NCI-H187 treated with DMSO at 0.1 percent for 48 hours (cell line): ENCODE measurements at regions not wholly inside any gene's neighbourhood (a gene's known extent, or its start where the extent isn't known, plus 50 kb on each side); places are given as distances from the start of the nearest gene placed in this dataset.
"Not testable (repeated sequence)": the region's sequence is repeated elsewhere in the genome, so short reads cannot be mapped to it uniquely, and the experiment has no call there.

Experiments
- DNase-seq: peaks from one replicate; lab custom pipeline; 2025; lab: John Stamatoyannopoulos, UW

DNA sequence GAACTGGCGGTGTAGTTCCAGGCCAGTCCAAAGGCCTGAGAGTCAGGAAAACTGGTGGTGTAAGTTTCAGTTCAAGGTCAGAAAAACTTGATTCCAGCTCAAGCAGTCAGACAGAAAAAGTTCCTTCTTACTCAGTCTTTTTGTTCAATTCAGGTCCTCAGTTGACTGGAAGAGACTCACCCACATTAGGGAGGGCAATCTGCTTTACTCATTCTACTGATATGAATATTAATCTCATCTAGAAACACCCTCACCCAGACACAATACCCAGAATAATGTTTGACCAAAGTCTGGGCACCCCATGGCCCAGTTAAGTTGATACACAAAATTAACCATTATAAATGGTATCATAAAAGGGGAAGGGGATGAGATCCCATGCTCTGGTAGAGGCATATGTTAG, 50.1 kb upstream of the LTA4H start:
- DNase-seq, result no peak

DNA sequence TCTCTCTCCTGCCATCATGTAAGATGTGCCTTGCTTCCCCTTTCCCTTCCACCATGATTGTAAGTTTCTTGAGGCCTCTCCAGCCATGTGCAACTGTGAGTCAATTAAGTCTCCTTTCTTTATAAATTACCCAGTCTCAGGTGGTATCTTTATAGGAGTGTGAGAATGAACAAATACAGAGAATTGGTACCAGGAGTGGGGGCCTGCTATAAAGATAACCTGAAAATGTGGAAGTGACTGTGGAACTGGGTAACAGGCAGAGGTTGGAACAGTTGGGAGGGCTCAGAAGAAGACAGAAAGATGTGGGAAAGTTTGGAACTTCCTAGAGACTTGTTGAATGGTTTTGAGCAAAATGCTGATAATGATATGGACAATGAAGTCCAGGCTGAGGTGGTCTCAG, 50.8 kb upstream of the LTA4H start:
- not testable (repeated sequence) for DNase-seq

DNA sequence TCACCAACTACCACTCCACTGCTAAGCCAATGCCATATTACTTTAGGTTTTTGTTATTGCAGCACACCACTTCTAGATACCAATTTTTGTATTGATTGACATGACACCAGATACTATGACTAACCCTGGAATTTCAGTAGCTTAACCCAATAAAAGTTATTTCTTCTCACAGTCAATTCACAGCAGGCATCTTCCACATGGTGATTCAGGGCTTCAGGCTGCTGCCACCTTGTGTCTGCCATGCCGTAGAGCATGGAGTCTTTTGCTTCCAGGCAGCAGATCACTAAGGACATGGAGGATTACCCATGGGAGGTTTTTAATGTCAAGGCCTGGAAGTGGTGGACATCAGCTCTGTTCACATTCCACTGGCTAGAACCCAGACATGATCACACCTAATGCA, 56.4 kb upstream of the LTA4H start:
- DNase-seq, result no peak

DNA sequence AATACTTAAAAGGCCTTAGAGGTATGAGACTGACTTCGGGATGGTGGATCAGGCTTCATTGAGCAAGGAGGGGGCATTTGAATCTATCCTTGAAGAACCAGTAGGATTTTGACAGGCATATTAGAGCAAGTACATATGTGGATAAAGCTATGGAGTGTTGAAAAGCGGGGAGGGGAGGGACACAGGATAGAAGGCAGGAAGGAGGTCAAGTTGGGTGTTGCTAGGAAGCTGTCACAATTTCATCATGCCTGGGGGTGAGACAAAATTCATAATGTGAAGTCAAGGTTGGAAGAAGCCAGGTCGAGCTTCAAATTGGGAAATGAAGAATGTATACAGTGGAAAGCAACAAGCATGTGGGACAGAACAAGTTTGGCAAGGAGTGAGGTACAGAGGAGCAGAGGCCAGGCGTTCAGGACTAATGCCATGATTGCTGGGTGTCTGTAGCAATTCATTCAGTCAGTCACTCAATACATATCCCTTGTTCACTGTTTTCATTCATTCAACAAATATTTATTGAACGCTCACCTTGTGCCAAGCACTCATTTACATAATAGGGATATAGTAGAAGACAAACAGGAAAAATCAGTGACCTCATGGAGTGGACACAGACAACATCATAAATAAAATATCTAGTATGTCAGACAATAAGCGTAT, 58.3 kb upstream of the LTA4H start:
- no peak for DNase-seq

DNA sequence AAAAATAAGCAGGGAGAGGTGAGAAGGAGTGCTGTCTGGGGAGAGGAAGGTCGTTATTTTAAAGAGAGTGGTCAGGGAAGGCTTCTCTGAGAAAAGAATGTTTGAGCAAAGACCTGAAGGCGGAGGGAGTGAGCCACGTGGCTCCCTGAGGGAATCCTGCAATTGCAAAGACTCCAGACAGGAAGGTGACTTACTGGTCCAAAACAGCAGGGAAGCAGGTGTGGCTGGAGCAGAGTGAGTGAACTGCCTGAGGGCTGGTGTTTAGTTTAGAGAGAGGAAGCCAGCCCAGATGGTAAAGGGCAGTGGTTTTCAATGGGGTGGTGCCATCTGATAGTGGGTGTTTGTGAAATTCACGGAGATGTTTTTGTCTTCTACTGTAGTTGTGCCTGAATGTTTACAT, 58.8 kb upstream of the LTA4H start:
- peak; percentile 68 for DNase-seq

DNA sequence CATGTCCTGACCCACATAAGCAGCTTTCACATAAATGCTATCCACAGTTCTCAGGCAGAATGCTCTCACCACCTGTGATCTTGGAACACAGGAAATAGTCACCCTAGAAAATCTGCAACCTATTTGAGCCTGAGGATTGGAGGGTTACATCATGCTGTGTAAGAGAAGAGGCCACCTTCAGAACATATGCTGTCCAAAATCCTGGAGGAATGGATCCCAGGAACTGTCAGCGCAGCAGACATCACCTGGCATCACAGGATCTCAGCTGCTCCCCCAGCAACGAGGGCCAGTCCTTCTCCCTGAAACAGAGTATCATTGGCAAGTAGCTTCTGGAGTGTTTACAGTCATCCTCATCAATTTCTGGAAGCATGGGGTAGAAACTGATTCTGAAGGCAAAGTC, 63.2 kb upstream of the LTA4H start:
- no peak for DNase-seq

DNA sequence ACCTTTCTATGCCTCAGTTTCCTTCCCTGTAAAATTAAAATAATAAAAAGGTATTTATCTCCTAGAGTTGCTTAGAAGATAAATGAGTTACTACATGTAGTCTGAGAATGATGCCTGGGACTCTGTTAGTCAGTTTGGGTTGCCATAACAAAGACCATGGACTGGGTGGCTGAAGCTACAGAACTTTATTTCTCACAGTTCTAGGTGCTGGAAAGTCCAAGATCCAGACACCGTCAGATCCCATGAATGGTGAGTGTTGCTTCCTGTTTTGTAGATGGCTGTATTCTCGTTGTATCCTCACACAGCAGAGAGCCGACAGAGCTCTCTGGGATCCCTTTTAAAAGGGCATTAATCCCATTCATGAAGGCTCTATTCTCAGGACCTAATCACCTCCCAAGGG, 64.0 kb upstream of the LTA4H start:
- no peak for DNase-seq

DNA sequence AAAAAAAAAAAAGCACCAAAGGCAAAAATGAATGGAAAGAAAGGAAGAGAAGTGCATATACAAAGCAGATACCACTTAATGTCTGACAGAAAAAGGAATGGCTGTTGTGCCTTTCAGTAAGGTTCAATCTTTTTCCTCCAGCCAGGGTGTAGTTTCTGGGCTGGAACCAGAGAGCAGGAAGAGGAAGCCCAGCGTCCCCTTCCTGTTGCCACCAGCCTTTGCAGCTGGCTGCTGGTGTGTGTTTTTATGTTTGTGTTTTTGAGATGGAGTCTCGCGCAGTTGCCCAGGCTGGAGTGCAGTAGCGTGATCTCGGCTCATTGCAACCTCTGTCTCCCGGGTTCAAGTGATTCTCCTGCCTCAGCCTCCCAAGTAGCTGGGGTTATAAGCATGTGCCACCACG, 64.6 kb upstream of the LTA4H start:
- DNase-seq, result no peak

DNA sequence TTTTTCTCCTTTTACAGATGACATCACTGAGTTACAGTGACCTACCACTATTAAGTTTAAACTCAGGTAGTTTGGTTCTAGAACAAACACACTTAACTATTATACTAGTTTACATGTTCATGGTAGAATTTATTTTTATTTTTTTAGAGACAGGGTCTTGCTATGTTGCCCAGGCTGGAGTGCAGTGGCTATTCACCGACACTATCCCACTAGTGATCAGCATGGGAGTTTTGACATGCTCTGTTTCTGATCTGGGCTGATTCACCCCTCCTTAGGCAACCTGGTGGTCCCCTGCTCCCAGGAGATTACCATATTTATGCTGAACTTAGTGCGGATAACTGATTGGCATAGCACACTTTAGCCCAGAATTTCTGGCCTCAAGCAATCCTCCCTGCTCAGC, 66.4 kb upstream of the LTA4H start:
- DNase-seq, result no peak

DNA sequence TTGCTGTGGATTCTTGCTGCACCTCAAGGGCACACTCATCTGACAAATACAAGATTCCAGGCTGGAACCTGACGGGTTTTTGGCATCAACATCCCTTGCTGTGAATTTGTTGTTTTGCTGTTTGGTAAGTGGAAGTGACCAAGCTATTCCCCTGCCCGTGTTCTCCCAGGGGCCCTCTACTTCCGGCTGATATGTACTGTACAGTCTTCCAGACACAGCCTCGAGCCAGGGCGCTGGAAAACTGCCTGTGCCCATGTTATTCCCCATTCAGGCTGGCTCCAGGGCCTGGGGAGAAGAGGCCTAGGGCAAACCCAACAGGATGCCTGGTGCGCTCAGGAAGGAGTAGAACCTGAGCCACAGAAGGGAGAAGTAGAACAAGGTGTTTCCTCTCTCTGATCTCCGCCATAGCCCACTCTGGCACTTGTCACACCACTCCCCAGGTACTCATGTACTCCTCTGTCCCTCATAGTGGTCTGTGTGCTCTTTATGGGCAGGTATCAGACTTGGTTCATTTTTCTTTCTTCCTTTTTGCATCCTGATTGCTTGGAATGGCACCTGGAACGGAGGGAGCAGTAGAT, 67.8 kb upstream of the LTA4H start:
- DNase-seq, result no peak

DNA sequence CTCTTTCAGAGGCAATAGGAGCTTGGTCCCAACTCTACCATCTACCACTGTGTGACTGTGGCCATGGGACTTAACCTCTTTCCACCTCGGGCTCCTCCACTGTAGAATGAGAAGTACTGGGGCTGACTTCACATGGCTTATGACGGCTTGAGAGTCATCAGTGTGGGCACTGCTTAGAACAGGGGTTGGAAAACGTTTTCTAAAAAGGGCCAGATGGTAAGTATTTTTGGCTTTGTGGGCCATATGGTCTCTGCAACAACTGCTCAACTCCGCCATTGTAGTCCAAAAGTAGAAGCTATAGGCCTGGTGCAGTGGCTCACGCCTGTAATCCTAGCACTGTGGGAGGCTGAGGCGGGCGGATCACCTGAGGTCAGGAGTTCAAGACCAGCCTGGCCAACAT, 69.2 kb upstream of the LTA4H start:
- DNase-seq, result no peak

DNA sequence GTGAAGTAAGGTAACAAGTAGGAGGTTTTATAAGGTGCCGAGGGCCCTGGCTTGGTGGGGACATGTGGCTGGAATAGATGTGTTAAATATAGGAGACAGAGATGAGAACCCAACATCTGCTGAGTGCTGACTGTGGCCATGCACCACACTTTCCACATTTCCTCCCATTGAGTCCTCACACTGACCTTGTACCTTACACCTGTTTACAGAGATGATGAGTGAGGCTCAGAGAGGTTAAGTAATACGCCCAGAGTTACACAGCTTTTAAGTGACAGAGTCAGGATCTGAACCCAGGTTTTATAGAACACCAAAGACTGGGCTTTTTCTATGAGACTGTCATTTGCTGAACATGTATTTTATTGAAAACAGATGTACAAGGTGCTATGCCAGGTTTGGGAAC, 70.8 kb upstream of the LTA4H start:
- no peak for DNase-seq

DNA sequence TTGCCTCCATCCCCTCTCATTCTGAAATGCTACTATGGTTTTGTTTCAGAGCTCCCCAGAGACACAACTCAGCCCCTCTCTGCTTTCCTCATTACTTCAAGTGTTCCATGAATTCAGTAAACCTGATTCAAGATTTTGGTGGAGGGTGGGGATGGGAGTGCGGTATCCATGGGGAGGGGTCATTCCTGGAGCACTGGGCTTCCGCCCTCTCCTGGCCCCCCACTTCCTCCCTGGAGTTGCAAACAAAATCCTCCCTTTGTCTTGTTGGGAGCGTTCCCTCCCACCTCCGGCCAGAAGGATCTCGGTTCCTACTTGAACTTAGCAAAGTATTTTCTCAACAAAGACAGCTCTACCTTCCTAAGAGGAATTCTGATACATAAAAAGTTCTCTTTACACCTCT, 71.8 kb upstream of the LTA4H start:
- no peak for DNase-seq

DNA sequence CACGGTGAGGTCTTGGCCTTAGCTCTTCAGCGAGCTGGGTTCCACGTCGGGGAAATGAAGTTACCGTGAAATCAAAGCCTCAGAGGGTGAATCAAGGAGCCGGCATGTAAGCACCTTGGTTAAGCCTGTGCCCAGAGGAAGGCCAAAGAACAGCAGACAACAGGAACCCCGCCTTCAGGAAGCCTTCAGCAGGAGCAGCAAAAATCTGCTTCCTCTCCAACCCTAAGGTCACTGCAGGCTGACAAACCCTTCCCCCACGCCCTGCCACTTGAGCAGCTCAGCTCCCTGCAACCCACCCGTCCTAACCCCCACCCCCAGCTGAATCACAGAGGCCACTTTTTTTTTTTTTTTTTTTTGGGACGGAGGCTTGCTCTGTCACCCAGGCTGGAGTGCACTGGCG, 72.9 kb upstream of the LTA4H start:
- DNase-seq, result no peak

DNA sequence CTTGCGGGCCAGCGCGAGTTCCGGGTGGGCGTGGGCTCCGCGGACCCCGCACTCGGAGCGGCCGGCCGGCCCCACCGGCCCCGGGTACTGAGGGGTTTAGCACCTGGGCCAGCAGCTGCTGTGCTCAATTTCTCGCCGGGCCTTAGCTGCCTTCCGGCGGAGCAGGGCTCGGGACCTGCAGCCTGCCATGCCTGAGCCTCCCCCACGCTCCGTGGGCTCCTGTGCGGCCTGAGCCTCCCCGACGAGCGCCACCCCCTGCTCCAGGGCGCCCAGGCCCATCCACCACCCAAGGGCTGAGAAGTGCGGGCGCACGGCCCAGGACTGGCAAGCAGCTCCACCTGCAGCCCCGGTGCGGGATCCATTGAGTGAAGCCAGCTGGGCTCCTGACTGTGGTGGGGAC, 73.6 kb upstream of the LTA4H start:
- DNase-seq, result not testable (repeated sequence)

DNA sequence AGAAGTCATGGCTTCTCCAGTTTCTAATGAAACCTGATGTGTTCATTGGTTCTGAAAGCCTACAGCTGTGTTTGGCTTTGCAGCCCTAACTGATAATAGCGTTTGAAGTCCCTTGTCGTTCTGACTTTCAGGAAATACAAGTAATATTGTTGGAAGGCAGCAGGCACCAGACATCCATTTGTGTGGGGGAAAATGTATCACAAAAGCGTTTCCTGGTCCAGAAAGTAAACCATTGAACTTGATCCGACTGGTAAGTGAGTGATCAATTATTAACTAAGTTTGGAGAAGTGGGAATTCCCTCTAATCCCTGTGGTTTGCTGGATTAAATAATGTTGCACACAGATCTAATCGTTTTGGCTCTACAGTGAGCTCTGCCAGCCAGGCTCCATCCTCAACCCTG, 77.3 kb upstream of the LTA4H start:
- DNase-seq, result no peak

DNA sequence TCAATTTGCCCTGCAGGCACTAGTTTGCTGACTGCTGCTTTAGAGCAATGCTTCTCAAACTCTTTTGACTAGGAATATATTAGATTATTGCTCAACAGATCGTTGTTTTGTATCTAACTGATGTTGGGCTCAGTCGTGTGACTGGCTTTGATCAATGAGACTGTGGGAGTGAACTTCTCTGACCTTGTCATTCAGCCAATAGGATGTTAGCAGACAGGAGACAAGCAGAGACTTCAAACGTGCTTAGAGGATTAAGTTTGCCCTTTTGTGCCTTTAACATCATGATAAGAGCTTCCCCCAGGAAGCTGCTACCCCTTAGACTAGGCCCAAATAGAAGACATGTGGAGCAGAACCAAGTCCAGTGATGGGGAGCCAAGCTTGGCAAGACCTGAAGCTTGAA, 76.7 kb upstream of the ELK3 start:
- no peak for DNase-seq

DNA sequence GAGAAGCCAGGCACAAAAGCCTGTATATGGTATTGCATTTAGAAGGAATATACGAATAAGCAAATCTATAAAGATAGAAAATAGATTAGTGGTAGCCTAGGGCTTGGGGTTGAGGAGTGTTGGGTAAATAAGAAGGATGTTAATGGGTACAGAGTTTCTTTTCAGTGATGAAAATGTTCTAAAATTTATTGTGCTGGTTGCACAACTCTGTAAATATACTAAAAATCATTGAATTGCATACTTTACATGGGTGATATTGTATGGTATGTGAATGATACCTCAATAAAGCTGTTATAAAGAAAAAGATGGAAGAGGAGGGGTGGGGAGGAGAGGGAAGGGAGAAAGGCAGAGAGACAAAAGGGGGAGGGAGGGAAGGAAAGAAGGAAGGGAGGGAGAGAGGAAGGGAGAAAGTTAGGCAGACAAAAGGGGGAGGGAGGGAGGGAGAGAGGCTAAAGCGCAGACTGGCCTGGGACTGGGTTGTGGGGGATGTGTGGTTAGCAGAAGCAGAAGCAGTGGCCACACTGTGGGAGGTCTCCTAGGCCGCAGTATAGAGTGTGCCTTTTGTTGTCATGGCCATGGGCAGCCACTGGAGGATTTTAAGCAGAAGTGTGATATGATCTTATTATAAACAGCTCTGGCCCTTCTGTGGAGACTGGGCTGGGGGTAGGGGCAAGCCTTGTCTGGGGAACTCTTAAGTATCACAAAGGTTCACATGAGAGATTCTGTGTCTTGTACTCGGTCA, 73.6 kb upstream of the ELK3 start:
- no peak for DNase-seq

DNA sequence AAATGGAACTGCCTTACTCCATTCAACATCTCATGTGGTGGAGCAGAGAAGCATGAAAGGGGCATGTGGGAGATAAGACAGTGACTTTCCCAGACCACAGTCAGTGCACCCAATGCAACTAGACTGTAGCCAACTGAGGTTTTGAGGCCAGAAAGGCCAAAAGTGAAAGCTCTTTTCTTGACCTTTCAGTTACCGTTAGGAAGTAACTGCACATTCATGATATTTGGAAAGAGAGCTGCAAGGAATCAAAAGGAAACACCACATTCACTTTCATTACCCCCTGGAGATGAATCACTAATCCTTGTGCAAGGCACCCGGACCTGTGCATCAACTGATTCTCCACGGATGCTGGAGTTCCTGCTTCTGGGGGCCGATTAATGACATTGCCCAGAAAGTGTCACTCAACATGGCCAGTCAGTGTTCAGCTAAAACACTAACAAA, 72.9 kb upstream of the ELK3 start:
- no peak for DNase-seq

DNA sequence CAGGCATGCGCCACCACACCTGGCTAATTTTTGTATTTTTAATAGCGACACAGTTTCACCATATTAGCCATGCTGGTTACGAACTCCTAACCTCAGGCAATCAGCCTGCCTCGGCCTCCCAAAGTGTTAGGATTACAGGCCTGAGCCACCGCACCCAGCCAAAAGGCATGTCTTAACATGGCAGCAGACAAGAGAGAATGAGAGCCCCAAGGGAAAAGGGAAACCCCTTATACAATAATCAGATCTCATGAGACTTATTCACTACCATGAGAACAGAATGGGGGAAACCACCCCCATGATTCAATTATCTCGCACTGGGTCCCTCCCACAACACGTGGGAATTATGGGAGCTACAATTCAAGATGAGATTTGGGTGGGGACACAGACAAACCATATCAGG, 65.9 kb upstream of the ELK3 start:
- not testable (repeated sequence) for DNase-seq

DNA sequence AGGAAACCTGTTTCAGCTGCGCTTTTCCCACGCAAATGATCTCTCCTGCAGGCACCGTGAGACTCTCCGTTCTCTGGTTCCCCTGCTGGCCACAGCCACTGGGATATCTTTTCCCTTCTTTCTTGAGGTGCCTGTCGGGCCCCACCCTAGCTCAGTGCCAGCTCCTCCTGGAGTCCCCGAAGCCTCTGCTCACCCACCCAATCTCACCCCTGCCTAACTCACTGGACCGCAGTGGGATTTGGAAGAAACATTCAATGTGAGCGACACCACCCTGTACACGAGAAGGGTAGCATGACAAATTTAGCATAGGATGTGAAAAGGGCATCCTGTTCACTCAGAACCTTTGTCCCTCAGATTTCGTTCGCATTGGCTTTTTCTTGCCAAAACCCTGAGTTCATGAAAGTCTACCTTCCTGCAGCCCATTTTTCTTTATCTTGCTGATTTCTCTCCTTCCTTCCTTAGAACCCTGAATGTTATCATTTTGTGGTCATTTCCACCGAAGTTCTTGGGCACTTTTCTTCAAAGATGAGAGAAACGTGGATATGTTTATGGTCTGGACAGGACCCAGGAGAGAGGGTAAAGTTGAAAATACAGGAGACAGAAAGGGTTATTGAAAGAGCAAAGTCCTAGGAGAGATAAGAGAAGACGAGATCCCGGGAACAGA, 63.6 kb upstream of the ELK3 start:
- no peak for DNase-seq

DNA sequence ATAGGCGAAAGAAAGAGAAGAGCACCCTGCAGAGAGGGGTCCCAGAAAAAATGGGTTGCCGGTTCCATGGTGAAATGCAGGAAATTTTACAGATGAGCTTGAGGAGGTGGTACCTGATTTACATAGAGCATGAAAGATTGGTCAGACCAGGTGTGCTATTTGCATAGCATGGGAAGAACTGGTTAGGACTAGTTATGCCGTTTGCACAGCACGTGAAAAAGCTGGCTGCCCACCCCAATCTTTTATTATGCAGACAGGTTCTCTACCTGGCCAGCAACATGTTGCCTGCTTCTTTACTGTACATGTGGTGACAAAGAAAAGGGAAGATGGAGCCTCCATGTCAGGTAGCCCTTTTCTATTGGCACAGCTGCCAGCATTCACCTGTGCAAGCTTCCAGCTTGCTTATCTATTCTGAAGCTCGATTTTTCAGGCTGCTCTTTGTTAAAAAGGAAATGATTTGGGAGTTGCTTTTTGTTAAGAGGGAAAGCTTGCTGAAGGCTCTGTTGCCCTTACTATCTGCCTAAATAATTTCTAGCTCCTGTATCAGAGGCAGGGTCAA, 62.9 kb upstream of the ELK3 start:
- DNase-seq, result no peak

DNA sequence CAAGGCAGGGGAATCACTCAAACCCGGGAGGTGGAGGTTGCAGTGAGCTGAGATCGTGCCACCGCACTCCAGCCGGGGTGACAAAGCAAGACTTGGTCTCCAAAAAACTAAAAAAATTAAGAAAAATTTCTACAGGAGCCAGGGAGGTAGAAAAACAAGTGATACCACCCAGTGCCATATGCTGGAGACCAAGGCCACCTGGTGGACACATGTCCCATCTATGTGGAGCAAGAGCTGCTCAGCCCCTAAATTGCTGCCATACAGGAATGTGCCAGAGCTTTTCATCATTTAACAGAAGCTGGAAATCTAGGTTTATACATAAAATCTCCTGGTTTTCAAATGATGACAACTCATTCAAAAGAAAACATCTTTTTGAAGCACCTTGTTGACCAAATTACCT, 61.4 kb upstream of the ELK3 start:
- DNase-seq, result no peak
